Choroid plexus epithelial cell (primary cell): ENCODE measurements at regions not wholly inside any gene's neighbourhood (a gene's known extent, or its start where the extent isn't known, plus 50 kb on each side); places are given as distances from the start of the nearest gene placed in this dataset.
A peak's percentile ranks its signal among the peaks of the same experiment; 100 is the strongest.

Experiments
- DNase-seq: peaks from one replicate; pipeline ENCODE4 v3.0.0-alpha.2; 2010; ENCODE audit warnings: low read depth
- H3K4me3 ChIP-seq: 2 replicates; pipeline ENCODE4 v1.5.1; 2011; ENCODE audit warnings: low read depth, mild to moderate bottlenecking, control low read depth, low read length, moderate library complexity
- TF ChIP-seq, protein P1 (sequence below): conservative IDR thresholded peaks from 2 replicates; pipeline ENCODE4 v1.5.1; 2011; ENCODE audit warnings: low read depth, mild to moderate bottlenecking, control low read depth, inconsistent platforms, low read length, moderate library complexity

DNA sequence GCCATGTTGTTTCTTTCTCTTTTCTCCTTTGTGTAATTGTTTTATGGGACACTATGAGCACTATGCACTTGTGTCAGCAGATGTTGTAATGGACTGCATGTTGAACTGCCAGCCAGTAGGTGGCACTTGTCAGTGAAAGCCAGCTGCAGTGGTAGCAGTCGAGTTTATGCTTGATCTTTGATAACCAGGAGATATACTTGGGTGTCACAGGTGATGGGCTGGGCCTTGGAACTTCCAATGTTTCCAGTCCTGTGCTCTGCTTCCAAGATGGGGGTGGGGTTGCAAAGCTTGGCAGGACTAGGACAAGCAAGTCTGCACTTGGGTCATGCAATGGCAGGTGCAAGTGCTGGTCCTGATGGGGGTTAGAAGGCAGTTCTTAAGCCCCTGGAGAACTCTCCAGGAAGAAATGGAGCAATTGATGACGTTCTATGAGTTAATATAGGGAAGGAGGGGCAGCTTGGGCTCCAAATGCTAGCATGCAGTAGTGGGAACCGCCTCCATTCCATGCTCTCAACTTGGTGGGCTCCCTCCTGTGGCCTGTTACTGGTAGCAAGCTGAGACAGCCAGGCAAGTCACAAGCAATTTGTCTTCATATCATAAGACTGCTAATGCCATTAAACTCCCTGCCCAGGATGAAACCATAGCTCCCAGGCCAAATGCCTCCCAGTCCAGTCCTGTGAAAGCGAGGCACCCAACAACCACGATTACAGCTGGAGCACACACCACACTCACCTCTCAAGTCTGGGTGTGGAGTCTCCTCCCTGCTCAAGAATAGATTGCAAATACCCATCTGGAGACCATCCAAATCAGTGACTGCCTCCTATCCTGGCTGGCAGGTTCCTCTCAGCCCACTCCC, 287.2 kb downstream of the CGGBP1 start:
- TF ChIP-seq, protein P1, sequence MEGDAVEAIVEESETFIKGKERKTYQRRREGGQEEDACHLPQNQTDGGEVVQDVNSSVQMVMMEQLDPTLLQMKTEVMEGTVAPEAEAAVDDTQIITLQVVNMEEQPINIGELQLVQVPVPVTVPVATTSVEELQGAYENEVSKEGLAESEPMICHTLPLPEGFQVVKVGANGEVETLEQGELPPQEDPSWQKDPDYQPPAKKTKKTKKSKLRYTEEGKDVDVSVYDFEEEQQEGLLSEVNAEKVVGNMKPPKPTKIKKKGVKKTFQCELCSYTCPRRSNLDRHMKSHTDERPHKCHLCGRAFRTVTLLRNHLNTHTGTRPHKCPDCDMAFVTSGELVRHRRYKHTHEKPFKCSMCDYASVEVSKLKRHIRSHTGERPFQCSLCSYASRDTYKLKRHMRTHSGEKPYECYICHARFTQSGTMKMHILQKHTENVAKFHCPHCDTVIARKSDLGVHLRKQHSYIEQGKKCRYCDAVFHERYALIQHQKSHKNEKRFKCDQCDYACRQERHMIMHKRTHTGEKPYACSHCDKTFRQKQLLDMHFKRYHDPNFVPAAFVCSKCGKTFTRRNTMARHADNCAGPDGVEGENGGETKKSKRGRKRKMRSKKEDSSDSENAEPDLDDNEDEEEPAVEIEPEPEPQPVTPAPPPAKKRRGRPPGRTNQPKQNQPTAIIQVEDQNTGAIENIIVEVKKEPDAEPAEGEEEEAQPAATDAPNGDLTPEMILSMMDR, result peak; percentile 90
- peak; percentile 75 for DNase-seq
- no peak overlapping the region for H3K4me3 ChIP-seq

DNA sequence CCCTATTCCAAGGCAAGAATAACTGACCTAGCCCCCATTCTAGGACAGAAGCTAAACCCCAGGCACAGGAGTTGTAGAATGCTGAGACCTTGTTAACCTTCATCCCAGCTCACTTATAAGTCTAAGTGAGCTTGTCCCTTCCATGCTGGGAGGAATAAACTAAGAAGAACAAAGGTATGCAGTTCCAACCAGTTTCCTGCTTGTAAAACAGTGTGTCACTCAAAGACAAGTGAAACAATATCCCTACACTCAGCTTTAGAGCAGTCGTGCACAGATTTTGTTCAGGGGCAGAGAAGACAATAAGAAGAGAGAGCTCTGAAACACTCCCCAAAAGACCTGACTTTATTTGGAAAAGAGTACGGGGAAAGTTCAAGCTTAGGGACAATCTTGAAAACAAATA, 292.1 kb downstream of the CGGBP1 start:
- H3K4me3 ChIP-seq, result no peak overlapping the region
- TF ChIP-seq, protein P1, result no peak
- DNase-seq, result no peak

DNA sequence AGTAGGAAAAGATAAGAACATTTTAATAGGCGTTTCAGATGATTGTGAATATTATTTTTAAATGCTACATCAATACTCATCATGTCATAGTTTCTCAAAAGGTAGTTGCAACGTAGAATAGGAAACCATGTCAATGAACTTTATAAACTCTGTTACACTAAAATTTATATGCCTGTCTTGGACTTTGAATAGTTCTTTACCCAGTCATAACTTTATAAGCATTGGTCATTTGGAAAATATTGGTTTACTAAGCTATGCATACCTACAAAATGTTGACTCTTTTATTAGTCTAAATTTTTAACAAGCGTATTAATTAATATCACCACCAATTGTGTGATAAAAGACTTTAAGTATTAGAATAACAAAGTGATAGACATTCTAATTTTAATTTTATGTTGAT, 293.5 kb downstream of the CGGBP1 start:
- no peak for DNase-seq
- TF ChIP-seq, protein P1, result no peak
- H3K4me3 ChIP-seq, result no peak overlapping the region

DNA sequence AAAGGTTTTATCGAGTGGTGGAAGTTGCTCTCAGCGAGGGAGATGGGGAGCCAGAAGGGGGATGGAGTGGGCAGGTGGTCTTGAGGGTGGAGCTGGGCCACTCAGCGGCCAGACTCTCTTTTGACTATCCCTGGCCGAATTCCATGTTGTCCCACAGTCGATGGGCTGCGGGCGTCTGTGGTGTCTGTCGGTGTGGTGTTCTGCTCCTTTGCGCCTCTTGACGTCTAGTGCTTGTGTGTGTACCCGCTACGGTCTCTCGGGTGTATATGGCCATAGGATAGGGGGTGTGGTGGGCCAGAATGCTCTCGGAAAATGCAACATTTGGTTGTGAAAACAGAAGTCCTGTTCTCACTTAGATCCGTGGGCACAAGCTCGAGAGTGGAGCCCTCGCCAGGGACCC, 297.0 kb downstream of the CGGBP1 start:
- TF ChIP-seq, protein P1, result no peak
- no peak overlapping the region for H3K4me3 ChIP-seq
- DNase-seq, result no peak

DNA sequence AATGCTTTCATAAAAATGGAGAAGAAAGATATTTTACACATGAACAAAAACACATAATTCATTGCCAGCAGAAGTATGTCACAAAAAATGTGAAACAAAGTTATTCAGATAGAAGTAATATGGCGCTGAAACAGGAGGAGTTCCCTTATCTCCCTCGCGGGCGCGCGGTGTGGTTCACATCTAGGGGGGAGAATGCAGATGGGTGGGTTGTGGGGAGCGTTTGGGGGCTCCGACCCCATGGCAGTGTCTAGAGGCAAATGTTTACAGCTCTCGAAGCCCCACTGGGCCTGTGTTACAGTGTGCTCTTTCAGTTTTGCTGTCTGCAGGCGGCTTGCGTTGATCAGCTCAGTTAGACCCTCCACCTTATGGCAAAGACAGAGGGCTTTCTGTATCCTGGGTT, 297.5 kb downstream of the CGGBP1 start:
- H3K4me3 ChIP-seq, result no peak overlapping the region
- TF ChIP-seq, protein P1, result no peak

DNA sequence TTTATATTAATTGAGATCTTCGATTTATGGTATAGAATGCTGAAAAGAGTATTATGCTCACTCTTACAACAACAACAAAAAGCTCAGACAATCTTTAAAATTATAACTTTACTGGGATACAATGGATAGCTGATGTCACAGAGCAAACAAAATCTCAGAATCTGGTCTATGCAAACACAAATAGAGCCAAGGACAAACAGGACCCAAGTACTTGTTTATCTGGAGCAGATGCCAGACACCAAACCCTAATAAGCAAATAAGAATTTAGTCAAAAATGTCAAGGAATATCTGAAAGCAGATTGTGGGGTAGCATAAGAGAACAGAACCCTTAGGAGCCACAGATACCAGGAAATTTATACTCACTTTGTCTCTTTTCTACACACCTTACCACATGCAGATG, 302.2 kb downstream of the CGGBP1 start:
- TF ChIP-seq, protein P1, result no peak
- no peak for DNase-seq
- H3K4me3 ChIP-seq, result no peak overlapping the region

More for the DNA sequence above, 297.5 kb downstream of the CGGBP1 start:
- no peak for DNase-seq

DNA sequence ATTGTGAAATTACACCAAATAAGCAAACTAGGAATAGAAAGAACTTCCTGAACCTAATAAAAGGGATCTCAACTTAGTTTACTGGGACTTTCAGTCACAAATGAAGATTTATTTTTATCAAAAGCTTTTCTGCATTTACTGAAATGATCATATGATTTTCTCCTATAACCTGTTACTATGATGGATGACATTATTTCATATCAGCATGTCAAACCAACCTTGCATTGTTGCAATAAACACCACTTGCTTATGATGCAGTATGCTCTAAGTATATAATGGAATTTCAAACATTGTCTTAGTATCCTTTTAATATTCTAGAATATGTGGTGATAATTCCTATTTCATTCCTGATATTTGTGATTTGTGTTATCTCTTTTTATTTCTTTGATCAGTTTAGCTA, 303.0 kb downstream of the CGGBP1 start:
- no peak for DNase-seq
- no peak overlapping the region for H3K4me3 ChIP-seq
- TF ChIP-seq, protein P1, result no peak
